ENCODE measurements at regions not wholly inside any gene's neighbourhood (a gene's known extent, or its start where the extent isn't known, plus 50 kb on each side); places are given as distances from the start of the nearest gene placed in this dataset.

- Histone ChIP-seq H3K9me3 (replicated peaks; ENCODE audit: insufficient read depth, low read length) (no peaks in the 10 kb centered on the region), H3K27ac (ENCODE audit: low read length) (no peak overlapping the region), H3K9ac (ENCODE audit: low read length) (no peak overlapping the region), H3K9me2 (replicated peaks; ENCODE audit: insufficient read depth, low read length) (no peaks in the 10 kb centered on the region), H3K27me3 (replicated peaks; ENCODE audit: insufficient read depth, low read length) (no peaks in the 10 kb centered on the region), H3K4me3 (ENCODE audit: low read length) (no peak overlapping the region), H2AFZ (ENCODE audit: low read length) (no peak overlapping the region), H3K79me2 (ENCODE audit: low read length) (no peaks in the 10 kb centered on the region), H3K4me2 (ENCODE audit: low read depth, low read length) (no peak overlapping the region), H3K4me1 (ENCODE audit: low read length) (no peaks in the 10 kb centered on the region), H3K36me3 (replicated peaks; ENCODE audit: insufficient read depth, low read length) (no peaks in the 10 kb centered on the region), H3F3A (ENCODE audit: insufficient read depth, low read length) (no peaks in the 10 kb centered on the region), H4K20me1 (ENCODE audit: insufficient read depth, low read length) (no peaks in the 10 kb centered on the region)
- no peak for DNase-seq
- TF ChIP-seq EZH2 (optimal IDR thresholded peaks at IDR 0.05; ENCODE audit: low read depth, low read length) = no peak
- no peak for TF ChIP-seq CTCF (IDR thresholded peaks at IDR 0.05; ENCODE audit: low read length)
- no peak for TF ChIP-seq EZH2phosphoT487 (IDR thresholded peaks at IDR 0.05; ENCODE audit: low read length)
Observed at GRCh38 chr4:162683659-162684370, 482.9 kb downstream of the NAF1 start.

- H3K9me2 ChIP-seq (replicated peaks; ENCODE audit: insufficient read depth, low read length) = no peaks in the 10 kb centered on the region
- no peak overlapping the region for H2AFZ ChIP-seq (ENCODE audit: low read length)
- H3K27me3 ChIP-seq (replicated peaks; ENCODE audit: insufficient read depth, low read length) = no peaks in the 10 kb centered on the region
- DNase-seq = no peak
- H3K36me3 ChIP-seq (replicated peaks; ENCODE audit: insufficient read depth, low read length) = no peaks in the 10 kb centered on the region
- TF ChIP-seq CTCF (IDR thresholded peaks at IDR 0.05; ENCODE audit: low read length) (no peak), EZH2phosphoT487 (IDR thresholded peaks at IDR 0.05; ENCODE audit: low read length) (no peak), EZH2 (optimal IDR thresholded peaks at IDR 0.05; ENCODE audit: low read depth, low read length) (no peak)
- H3K4me1 ChIP-seq (ENCODE audit: low read length) = no peaks in the 10 kb centered on the region
- no peaks in the 10 kb centered on the region for H3K9me3 ChIP-seq (replicated peaks; ENCODE audit: insufficient read depth, low read length)
- H3K79me2 ChIP-seq (ENCODE audit: low read length) = no peaks in the 10 kb centered on the region
- no peak overlapping the region for H3K9ac ChIP-seq (ENCODE audit: low read length)
- no peak overlapping the region for H3K27ac ChIP-seq (ENCODE audit: low read length)
- H3K4me2 ChIP-seq (ENCODE audit: low read depth, low read length) = no peak overlapping the region
- no peaks in the 10 kb centered on the region for H3F3A ChIP-seq (ENCODE audit: insufficient read depth, low read length)
- no peaks in the 10 kb centered on the region for H4K20me1 ChIP-seq (ENCODE audit: insufficient read depth, low read length)
- no peak overlapping the region for H3K4me3 ChIP-seq (ENCODE audit: low read length)
Observed at GRCh38 chr4:162682651-162683050, 484.0 kb downstream of the NAF1 start.

GRCh38 chr4:162681212-162681611 is 485.5 kb downstream of the NAF1 start:
- no peak overlapping the region for H3K4me2 ChIP-seq (ENCODE audit: low read depth, low read length)
- no peak overlapping the region for H3K9ac ChIP-seq (ENCODE audit: low read length)
- no peaks in the 10 kb centered on the region for H3K36me3 ChIP-seq (replicated peaks; ENCODE audit: insufficient read depth, low read length)
- H3K4me1 ChIP-seq (ENCODE audit: low read length) = no peaks in the 10 kb centered on the region
- H3F3A ChIP-seq (ENCODE audit: insufficient read depth, low read length) = no peaks in the 10 kb centered on the region
- no peaks in the 10 kb centered on the region for H3K79me2 ChIP-seq (ENCODE audit: low read length)
- no peaks in the 10 kb centered on the region for H3K9me3 ChIP-seq (replicated peaks; ENCODE audit: insufficient read depth, low read length)
- TF ChIP-seq EZH2phosphoT487 (IDR thresholded peaks at IDR 0.05; ENCODE audit: low read length) = no peak
- no peak for TF ChIP-seq CTCF (IDR thresholded peaks at IDR 0.05; ENCODE audit: low read length)
- no peak for TF ChIP-seq EZH2 (optimal IDR thresholded peaks at IDR 0.05; ENCODE audit: low read depth, low read length)
- no peaks in the 10 kb centered on the region for H3K27me3 ChIP-seq (replicated peaks; ENCODE audit: insufficient read depth, low read length)
- H2AFZ ChIP-seq (ENCODE audit: low read length) = no peak overlapping the region
- no peaks in the 10 kb centered on the region for H3K9me2 ChIP-seq (replicated peaks; ENCODE audit: insufficient read depth, low read length)
- no peak for DNase-seq
- H4K20me1 ChIP-seq (ENCODE audit: insufficient read depth, low read length) = no peaks in the 10 kb centered on the region
- H3K4me3 ChIP-seq (ENCODE audit: low read length) = no peak overlapping the region
- H3K27ac ChIP-seq (ENCODE audit: low read length) = no peak overlapping the region
